PC-9 (cell line): ENCODE measurements at regions not wholly inside any gene's neighbourhood (a gene's known extent, or its start where the extent isn't known, plus 50 kb on each side); places are given as distances from the start of the nearest gene placed in this dataset.

ENCODE experiments used
- BruUV-seq: library from RNA; stranded (reverse); fragments of 400-500 nt; replicated peaks from 2 replicates; lab custom pipeline; 2021; lab: Mats Ljungman, UMichigan
- CTCF ChIA-PET: fragments of 300-600 bp; sonication (Branson Sonifier 250); formaldehyde crosslinking; loops from one replicate; lab custom pipeline; 2022; ENCODE audit warnings: antibody characterized with exemption; lab: Charles Lee
- POLR2A ChIA-PET: fragments of 300-600 bp; sonication (Branson Sonifier 250); formaldehyde crosslinking; loops from one replicate; lab custom pipeline; 2022; ENCODE audit warnings: antibody characterized with exemption; ENCODE audit not compliant: unreplicated experiment; lab: Charles Lee
- DNase-seq, 2 experiments: peaks; one replicate each; pipeline versions ENCODE4 v3.0.0 to v3.0.0-alpha.2; 2015 to 2022; ENCODE audit warnings: mixed read lengths in 1 of 2
- H2AFZ ChIP-seq: fragments of 200-600 bp; sonication (generic); 2 replicates; pipeline ENCODE4 v1.8.1; 2017; ENCODE audit warnings: antibody characterized with exemption
- H3F3A ChIP-seq: fragments of 200-600 bp; sonication (generic); 2 replicates; pipeline ENCODE4 v1.8.1; 2017; ENCODE audit warnings: antibody characterized with exemption, mild to moderate bottlenecking, low read depth; ENCODE audit not compliant: insufficient read depth
- H3K27ac ChIP-seq: fragments of 200-600 bp; sonication (generic); 2 replicates; pipeline ENCODE4 v1.6.1; 2016; ENCODE audit warnings: mixed run types
- H3K27me3 ChIP-seq: fragments of 200-600 bp; sonication (generic); 2 replicates; pipeline ENCODE4 v1.6.1; 2016; ENCODE audit warnings: low read depth, mixed run types; ENCODE audit not compliant: insufficient read depth
- H3K36me3 ChIP-seq: fragments of 200-600 bp; sonication (generic); 2 replicates; pipeline ENCODE4 v1.6.1; 2016; ENCODE audit warnings: low read depth, mixed run types
- H3K4me1 ChIP-seq: fragments of 200-600 bp; sonication (generic); replicated peaks from 2 replicates; pipeline ENCODE4 v1.6.1; 2016; ENCODE audit warnings: mixed run types; ENCODE audit not compliant: insufficient read depth
- H3K4me2 ChIP-seq: fragments of 200-600 bp; sonication (generic); 2 replicates; pipeline ENCODE4 v1.6.1; 2017; ENCODE audit warnings: mixed run types
- H3K4me3 ChIP-seq: fragments of 200-600 bp; sonication (generic); 2 replicates; pipeline ENCODE4 v1.6.1; 2016; ENCODE audit warnings: mixed run types
- H3K79me2 ChIP-seq: fragments of 200-600 bp; sonication (generic); 2 replicates; pipeline ENCODE4 v1.6.1; 2017; ENCODE audit warnings: low read depth, mixed run types
- H3K9me2 ChIP-seq: fragments of 200-600 bp; sonication (generic); 2 replicates; pipeline ENCODE4 v1.8.1; 2017; ENCODE audit warnings: mild to moderate bottlenecking; ENCODE audit not compliant: insufficient read depth
- H3K9me3 ChIP-seq: fragments of 200-600 bp; sonication (generic); 2 replicates; pipeline ENCODE4 v1.8.1; 2016; ENCODE audit warnings: low read depth; ENCODE audit not compliant: insufficient read depth
- H4K20me1 ChIP-seq: fragments of 200-600 bp; sonication (generic); 2 replicates; pipeline ENCODE4 v1.8.1; 2017; ENCODE audit not compliant: insufficient read depth
- EZH2 ChIP-seq: fragments of 200-600 bp; sonication (generic); IDR thresholded peaks from 2 replicates; pipeline ENCODE4 v1.8.0; 2017; ENCODE audit warnings: antibody characterized with exemption, low read depth
- intact Hi-C: fragments of 100-400 bp; cut with micrococcal nuclease; formaldehyde crosslinking; loops from one replicate; pipeline ENCODE4 v1.10.0; 2022; ENCODE audit not compliant: unreplicated experiment
- TF ChIP-seq, protein P1 (sequence below): fragments of 200-600 bp; sonication (generic); conservative IDR thresholded peaks from 2 replicates; pipeline ENCODE4 v1.6.1; 2017; ENCODE audit warnings: mixed run types, antibody characterized with exemption, mild to moderate bottlenecking, moderate library complexity

DNA sequence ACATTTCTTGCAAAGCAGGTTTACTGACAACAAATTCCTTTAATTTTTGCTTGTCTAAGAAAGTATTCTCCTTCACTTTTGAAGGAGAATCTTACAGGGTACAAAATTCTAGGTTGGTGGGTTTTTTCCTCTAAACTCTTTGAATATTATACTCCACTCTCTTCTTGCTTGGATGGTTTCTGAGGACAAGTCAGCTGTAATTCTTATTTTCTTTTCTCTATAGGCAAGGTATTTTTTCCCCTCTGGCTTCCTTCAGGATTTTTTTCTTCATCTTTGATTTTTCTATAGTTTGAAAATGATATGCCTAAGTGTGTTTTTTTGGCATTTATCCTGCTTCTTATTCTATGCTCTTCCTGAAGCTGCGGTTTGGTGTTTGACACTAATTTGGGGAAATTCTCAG, 112.5 kb upstream of the HIVEP1 start:
- Histone ChIP-seq H4K20me1 (no peaks in the 10 kb centered on the region), H3K36me3 (no peaks in the 10 kb centered on the region), H3K4me1 (no peaks in the 10 kb centered on the region), H3K4me2 (no peak overlapping the region), H3K27me3 (no peaks in the 10 kb centered on the region), H3K9me3 (no peaks in the 10 kb centered on the region; the same call in 1 of the 2 replicates), H3F3A (no peaks in the 10 kb centered on the region), H2AFZ (no peak overlapping the region), H3K79me2 (no peaks in the 10 kb centered on the region), H3K4me3 (no peak overlapping the region), H3K9me2 (0 out of 2 replicates have a peak, but pooled peaks cover 6% of the 10 kb centered on the region), H3K27ac (no peak overlapping the region)
- no peak for DNase-seq
- CTCF ChIA-PET, result no interaction called here
- POLR2A ChIA-PET, result no interaction called here
- intact Hi-C loops, result no loop called here
- no TSS peak for BruUV-seq
- TF ChIP-seq, protein P1, sequence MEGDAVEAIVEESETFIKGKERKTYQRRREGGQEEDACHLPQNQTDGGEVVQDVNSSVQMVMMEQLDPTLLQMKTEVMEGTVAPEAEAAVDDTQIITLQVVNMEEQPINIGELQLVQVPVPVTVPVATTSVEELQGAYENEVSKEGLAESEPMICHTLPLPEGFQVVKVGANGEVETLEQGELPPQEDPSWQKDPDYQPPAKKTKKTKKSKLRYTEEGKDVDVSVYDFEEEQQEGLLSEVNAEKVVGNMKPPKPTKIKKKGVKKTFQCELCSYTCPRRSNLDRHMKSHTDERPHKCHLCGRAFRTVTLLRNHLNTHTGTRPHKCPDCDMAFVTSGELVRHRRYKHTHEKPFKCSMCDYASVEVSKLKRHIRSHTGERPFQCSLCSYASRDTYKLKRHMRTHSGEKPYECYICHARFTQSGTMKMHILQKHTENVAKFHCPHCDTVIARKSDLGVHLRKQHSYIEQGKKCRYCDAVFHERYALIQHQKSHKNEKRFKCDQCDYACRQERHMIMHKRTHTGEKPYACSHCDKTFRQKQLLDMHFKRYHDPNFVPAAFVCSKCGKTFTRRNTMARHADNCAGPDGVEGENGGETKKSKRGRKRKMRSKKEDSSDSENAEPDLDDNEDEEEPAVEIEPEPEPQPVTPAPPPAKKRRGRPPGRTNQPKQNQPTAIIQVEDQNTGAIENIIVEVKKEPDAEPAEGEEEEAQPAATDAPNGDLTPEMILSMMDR, result no peak
- TF ChIP-seq EZH2, result no peak

DNA sequence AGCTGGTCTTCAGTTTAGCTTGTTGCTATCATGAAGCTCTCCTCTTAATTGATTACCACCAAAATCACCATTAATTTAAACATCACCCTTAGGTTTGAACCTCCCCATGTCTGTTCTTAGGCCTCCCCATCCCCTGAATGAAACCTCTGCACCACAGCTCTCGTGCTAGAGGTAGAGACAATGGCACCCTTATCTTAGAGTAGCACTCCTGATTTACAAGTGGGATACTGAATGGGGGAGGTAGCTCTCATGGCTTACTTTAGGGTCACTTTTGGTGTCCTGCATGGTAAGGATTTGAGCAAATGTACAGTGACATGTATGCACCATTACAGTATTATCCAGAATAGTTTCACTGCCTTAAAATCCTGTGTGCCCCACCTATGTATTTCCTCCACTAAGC, 115.6 kb upstream of the ADTRP start:
- Histone ChIP-seq H3K9me3 (no peaks in the 10 kb centered on the region; the same call in 1 of the 2 replicates), H2AFZ (no peak overlapping the region; the same call in 1 of the 2 replicates), H4K20me1 (no peaks in the 10 kb centered on the region), H3K36me3 (no peaks in the 10 kb centered on the region), H3K4me3 (no peak overlapping the region), H3K27me3 (no peaks in the 10 kb centered on the region), H3K4me1 (no peaks in the 10 kb centered on the region), H3F3A (no peaks in the 10 kb centered on the region), H3K79me2 (no peaks in the 10 kb centered on the region), H3K9me2 (peaks cover 6% of the 10 kb centered on the region; the same call in 1 of the 2 replicates), H3K4me2 (no peak overlapping the region), H3K27ac (no peak overlapping the region)
- ChIA-PET POLR2A (no interaction called here), CTCF (no interaction called here)
- TF ChIP-seq EZH2, result no peak
- TF ChIP-seq, protein P1, result no peak
- intact Hi-C loops, result no loop called here
- DNase-seq, result no peak
- no TSS peak for BruUV-seq

DNA sequence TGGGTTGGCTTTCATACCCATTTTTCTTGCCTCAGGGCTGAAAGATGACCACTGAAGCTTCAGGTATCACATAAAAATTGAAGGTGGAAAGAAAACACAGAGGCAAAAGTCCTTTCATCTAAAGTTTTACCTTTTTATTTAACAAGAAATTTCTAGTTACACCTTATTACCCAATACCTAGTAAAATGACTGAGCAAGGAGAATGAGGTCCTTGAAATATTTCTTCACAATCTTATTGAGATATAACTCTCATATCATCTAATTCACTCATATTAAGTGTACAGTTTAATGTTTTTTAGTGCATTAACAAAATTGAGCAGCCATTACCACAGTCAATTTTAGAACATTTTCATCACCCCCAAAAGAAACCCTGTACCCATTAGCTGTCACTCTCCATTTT, 112.9 kb upstream of the ADTRP start:
- no peaks in the 10 kb centered on the region for H3K79me2 ChIP-seq
- H3K9me2 ChIP-seq, result no peaks in the 10 kb centered on the region; the same call in 1 of the 2 replicates
- H3F3A ChIP-seq, result no peaks in the 10 kb centered on the region
- H3K27me3 ChIP-seq, result no peaks in the 10 kb centered on the region
- ChIA-PET CTCF (interaction anchor here (0.6 kb wide), 1 partner anchor 95 kb away, joined by 3 read pairs; no protein-coding TSS in a partner anchor), POLR2A (no interaction called here)
- no peaks in the 10 kb centered on the region for H4K20me1 ChIP-seq
- no peaks in the 10 kb centered on the region for H3K4me1 ChIP-seq
- H3K4me2 ChIP-seq, result no peak overlapping the region
- H3K27ac ChIP-seq, result no peak overlapping the region
- no peak for DNase-seq
- no peaks in the 10 kb centered on the region; the same call in 1 of the 2 replicates for H3K9me3 ChIP-seq
- intact Hi-C loops, result no loop called here
- no peaks in the 10 kb centered on the region for H3K36me3 ChIP-seq
- H2AFZ ChIP-seq, result no peak overlapping the region
- no peak overlapping the region for H3K4me3 ChIP-seq
- no peak for TF ChIP-seq EZH2
- TF ChIP-seq, protein P1, result no peak
- BruUV-seq, result no TSS peak
